ENCODE measurements at regions not wholly inside any gene's neighbourhood (a gene's known extent, or its start where the extent isn't known, plus 50 kb on each side); places are given as distances from the start of the nearest gene placed in this dataset.

DNA sequence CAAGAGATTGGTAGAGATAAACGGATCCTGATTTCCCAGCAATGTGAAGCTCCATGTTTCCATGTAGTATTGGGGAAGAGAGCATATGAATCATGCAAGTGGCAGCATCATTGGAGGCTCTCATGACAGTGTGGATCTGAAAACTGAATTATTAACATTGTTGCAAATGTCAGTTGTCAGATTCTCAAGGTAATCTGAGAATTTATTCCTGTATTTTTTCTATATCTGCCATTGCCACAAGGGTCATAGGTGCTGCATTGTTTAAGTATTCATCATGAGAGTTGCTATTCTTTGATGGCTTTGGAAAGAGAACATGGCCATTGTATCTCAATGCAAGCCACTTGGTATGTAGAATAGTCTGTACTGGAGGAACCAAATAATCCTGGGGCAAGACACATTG lies 1217.0 kb upstream of the ZEB2 start:
- TF ChIP-seq, protein P1, sequence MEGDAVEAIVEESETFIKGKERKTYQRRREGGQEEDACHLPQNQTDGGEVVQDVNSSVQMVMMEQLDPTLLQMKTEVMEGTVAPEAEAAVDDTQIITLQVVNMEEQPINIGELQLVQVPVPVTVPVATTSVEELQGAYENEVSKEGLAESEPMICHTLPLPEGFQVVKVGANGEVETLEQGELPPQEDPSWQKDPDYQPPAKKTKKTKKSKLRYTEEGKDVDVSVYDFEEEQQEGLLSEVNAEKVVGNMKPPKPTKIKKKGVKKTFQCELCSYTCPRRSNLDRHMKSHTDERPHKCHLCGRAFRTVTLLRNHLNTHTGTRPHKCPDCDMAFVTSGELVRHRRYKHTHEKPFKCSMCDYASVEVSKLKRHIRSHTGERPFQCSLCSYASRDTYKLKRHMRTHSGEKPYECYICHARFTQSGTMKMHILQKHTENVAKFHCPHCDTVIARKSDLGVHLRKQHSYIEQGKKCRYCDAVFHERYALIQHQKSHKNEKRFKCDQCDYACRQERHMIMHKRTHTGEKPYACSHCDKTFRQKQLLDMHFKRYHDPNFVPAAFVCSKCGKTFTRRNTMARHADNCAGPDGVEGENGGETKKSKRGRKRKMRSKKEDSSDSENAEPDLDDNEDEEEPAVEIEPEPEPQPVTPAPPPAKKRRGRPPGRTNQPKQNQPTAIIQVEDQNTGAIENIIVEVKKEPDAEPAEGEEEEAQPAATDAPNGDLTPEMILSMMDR (IDR thresholded peaks at IDR 0.05): no peak
- no peak for TF ChIP-seq POLR2AphosphoS5 (IDR thresholded peaks at IDR 0.05)
- TF ChIP-seq POLR2A (IDR thresholded peaks at IDR 0.05): no peak

Data from sigmoid colon (tissue), 4 donors.